GM19324 (cell line): ENCODE measurements at regions not wholly inside any gene's neighbourhood (a gene's known extent, or its start where the extent isn't known, plus 50 kb on each side); places are given as distances from the start of the nearest gene placed in this dataset.

Experiments used
- ATAC-seq: cut with Tn5 transposase; IDR thresholded peaks from one replicate; pipeline ENCODE4 v1.9.1; 2021; ENCODE audit warnings: mild to moderate bottlenecking, moderate library complexity; ENCODE audit not compliant: unreplicated experiment, low FRiP score

GRCh38 chr5:109917154-109917546 lies 227.4 kb downstream of the MAN2A1 start:
- ATAC-seq = no peak

DNA sequence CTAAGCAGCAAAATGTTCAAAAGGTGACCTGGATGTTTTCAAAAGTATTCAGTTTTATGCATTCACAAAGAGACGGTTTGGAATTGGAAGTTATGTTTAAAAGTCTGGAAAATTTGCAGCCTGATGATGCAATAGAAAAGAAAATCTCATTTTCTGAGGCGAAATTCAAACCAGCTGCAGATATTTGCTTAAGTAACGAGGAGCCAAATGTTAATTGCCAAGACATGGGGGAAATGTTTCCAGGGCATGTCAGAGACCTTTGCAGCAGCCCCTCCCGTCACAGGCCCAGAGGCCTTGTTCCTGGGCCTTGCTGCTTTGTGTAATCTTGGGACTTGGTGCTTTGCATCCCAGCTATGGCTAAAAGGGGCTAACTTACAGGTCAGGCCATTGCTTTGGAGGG lies 228.2 kb downstream of the MAN2A1 start:
- no peak for ATAC-seq

- ATAC-seq = no peak
Measured at GRCh38 chr5:109920736-109921135, 231.0 kb downstream of the MAN2A1 start.

GRCh38 chr5:109921735-109922380 lies 232.1 kb downstream of the MAN2A1 start:
- ATAC-seq = peak; percentile 65

- ATAC-seq = no peak
Measured at GRCh38 chr5:109922381-109922995, 232.8 kb downstream of the MAN2A1 start.

GRCh38 chr5:109923205-109923604 lies 233.5 kb downstream of the MAN2A1 start:
- no peak for ATAC-seq

GRCh38 chr5:109924237-109925107 lies 234.7 kb downstream of the MAN2A1 start:
- ATAC-seq = no peak

DNA sequence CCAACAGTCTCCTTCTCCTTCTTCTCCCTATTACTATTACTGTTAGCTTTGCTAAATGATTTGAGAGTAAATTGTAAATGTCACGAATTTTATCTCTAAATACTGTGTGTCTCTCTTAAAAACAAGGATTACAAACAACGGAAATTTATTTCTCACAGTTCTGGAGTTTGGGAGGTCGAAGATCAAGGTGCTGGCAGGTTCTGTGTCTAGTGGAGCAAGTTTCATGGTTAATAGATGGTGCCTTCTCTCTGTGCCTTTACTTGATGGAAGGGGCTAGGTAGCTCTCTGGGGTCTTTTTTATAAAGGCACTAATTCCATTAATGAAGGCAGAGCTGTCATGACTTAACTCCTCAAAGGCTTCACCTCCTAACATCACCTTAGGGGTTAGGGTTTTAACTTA lies 237.9 kb downstream of the MAN2A1 start:
- no peak for ATAC-seq

- no peak for ATAC-seq
Measured at GRCh38 chr5:109928046-109928445, 238.3 kb downstream of the MAN2A1 start.

GRCh38 chr5:109928811-109929210 lies 239.1 kb downstream of the MAN2A1 start:
- no peak for ATAC-seq

DNA sequence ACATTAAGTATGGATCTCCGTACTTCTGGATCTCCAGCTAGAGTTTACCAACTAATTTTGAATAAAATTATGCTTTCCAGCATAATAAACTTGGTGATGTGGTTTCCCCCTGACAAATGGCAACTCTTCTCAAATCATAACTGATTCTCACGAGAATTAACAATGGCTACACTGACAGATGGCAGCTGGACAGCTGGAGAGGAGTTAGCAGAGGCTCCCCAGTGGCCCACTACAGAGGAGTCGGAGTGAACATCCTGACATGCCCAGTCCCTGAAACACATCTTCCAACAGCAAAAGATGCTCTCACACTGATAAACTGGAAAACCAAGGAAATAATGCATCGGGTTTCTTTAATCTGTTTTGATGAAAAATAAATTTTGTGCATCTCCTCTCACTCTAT lies 239.6 kb downstream of the MAN2A1 start:
- ATAC-seq = no peak

GRCh38 chr5:109929911-109930310 lies 240.2 kb downstream of the MAN2A1 start:
- no peak for ATAC-seq

DNA sequence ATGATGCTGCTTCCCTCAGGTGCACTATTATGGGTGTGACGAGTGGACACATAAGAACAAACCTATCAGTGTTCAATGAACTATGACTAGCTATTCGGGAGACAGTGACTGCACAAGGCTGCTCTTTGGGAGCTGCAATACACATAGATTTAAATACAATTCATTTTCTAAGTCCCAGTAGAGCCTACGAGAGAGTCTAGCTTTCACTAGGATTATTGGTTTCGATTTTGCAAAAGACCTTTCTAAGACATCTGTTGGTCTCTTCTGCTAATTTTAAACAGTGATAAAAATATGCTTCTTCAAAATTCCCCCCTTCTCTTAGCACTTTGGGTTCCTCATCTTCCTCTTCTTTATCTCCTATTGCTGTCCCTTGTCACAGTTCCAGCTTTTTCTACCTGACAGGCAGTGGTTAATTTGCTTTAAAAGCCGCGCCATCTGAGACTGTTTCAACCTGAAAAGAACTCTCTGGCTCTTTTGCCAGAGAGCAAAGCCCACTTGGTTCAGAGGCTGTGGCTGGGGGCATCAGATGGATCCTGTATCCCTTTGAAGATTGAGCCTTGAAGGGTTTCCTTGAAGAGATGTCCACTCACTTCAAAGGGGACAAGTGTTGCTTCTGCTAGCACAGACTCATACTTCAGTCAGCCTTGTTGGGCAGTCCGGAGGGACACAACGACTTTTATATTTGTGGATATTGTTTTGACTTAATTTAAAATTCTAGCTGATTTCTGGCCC lies 241.5 kb downstream of the MAN2A1 start:
- ATAC-seq = peak; percentile 73

DNA sequence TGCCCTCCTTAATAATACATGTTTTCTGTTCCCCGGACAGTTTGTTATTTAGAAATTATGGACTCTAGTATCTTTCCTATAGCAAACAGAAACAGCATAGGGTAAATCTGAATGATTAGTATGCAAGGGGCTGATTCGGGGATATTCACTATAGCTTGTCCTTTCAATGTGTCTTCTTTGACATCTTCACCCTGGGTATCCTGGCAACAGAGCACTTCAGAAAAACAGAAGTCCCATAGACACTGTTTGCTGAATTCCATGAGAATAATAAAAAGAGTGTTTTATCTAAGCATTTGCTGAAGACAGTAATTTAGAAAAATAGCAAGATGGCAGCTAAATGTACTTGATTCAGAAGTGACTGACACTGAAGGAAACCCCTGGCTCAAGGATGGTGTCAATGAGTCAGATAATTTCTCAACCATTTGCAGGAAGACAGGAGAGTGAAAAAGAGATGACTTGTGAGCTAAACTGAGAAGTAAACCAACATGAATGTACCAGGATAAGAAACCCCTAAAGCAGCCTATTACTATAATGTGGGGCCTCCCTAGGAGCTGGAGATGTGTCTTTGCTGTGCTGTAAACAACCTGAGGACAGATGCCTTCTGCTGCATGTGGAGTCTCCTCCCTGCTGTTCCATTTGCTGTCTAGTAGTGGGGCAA lies 246.2 kb downstream of the MAN2A1 start:
- no peak for ATAC-seq

GRCh38 chr5:109936996-109937395 lies 247.3 kb downstream of the MAN2A1 start:
- ATAC-seq = peak; percentile 95

DNA sequence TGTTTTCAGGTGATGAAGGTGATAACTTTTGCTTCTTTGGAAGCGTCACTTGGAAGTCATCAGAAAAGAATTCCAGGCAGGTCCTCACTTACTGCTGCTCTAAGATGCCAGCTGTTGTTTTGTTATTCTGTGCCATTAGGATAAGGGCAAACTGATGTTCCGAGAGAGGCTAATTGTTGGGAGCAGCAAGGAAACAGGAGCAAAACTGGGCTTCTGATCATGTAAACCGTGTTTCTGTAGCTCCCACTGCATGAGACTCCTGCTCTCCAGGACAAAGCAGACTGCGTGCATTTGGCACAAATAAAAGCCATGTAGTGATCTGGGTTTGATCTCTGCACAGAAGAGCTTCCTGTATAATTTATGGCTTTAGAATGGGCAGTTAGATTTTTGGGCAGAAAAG lies 248.2 kb downstream of the MAN2A1 start:
- no peak for ATAC-seq

DNA sequence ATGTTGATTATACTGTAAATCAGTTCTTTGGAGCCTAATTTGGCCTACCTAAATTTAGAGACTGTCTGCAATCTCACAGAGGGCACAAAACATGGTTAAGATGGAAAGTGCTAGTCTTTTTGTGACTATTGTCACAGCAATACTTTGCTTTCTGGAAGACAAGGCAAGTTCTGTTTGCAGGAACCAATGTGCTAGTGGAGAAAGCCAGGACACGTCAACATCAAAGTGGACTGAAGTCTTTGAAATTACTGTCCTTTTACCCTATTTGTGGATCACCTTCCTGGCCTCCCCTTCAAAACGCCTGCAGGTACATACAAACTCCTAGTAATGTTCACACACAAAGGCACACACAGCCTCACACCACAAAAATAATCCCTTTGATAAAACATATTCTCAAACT lies 248.7 kb downstream of the MAN2A1 start:
- ATAC-seq = no peak

GRCh38 chr5:109939116-109939682 lies 249.5 kb downstream of the MAN2A1 start:
- no peak for ATAC-seq

DNA sequence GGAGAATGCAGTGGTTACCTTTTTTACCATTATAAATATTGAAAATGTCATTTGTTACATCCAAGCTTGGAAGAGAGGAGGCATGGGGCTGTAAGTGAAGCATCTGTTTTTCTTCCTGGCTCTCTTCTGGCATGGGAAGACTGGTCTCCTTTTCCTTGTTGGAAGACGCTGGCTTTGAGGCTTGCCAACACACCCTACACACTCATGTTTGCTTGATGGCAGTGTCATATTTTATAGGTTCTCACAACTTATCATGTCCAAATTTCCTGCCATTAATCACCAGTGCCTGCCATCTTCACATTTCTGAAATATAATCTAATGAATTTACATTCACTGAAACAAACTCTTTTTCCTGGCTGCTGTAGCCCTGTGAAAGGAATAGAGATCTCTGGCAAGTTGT lies 252.9 kb downstream of the MAN2A1 start:
- no peak for ATAC-seq

DNA sequence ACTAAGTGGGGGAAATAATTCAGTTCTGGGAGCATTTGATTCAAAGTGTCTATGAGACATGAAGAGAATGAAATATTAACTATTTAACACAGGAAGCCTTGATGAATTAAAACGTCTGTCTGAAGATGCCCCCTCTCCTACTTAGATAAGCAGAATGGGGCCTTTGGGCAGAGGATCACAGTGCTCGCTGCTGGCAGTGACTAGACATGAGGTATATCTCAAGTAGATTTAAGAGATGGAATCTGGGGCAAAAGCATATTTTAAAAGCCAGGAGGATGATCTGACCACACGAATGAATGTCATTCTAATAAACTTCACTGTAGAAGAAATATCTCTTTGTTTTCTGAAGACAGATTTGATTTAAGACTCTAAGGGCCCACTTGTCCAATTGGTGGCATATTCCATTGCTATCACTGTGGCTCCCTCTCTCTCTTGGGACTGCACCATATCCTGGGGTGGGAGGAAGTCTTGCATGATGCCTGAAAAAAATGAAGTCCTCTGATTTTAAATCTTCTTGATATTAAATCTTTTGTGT lies 254.0 kb downstream of the MAN2A1 start:
- no peak for ATAC-seq
